Esophagus mucosa (tissue), 1 donor: ENCODE measurements at regions not wholly inside any gene's neighbourhood (a gene's known extent, or its start where the extent isn't known, plus 50 kb on each side); places are given as distances from the start of the nearest gene placed in this dataset.

Source experiments
- ATAC-seq: fragments of 200-7000 bp; cut with Tn5 transposase; one replicate; pipeline ENCODE4 v1.9.1; 2020
- donor health status: DM: yes; HTN: yes; CAD: no.

- ATAC-seq, result no peak
Observed at GRCh38 chr4:58935332-58935731, 1825.1 kb upstream of the IGFBP7 start.

- no peak for ATAC-seq
Observed at GRCh38 chr4:58936436-58936835, 1826.3 kb upstream of the IGFBP7 start.

DNA sequence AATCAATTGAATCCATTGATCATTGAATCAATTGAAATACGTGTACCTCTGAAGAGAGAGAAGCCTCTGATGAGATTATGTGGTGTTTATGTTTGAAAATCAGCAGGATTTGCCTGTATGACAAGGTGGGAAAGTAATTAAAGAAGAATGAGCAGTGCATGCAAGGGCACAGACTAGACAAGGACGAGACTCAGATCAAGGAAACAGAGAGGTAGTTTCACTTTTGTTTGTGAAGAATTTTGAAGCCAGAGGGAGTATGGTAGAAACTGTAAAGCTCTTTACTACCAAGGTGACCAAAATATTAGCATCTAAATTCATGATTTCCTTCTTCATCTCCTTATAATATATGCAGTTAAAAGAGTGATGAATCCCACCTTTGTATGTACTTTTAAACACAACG lies 1830.0 kb upstream of the IGFBP7 start:
- ATAC-seq, result no peak

DNA sequence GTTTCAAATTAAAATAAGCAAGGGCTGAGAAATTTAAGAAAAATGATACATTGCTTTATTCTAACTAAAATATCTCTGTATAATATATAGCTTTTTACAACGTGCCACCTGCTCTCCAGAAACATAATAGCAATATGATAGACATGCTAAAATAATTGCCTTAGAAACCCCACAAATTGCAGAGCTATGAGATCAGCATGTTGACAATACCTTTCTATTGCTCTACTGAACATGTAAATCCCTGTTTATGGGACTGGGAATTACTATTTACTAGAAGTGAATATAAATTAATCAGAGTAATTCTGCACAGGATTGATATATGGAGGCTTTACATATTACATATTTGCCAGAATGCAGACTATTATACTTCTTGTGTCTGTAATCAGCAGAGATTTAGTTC lies 1831.1 kb upstream of the IGFBP7 start:
- no peak for ATAC-seq

GRCh38 chr4:58953575-58953974 lies 1843.4 kb upstream of the IGFBP7 start:
- no peak for ATAC-seq

DNA sequence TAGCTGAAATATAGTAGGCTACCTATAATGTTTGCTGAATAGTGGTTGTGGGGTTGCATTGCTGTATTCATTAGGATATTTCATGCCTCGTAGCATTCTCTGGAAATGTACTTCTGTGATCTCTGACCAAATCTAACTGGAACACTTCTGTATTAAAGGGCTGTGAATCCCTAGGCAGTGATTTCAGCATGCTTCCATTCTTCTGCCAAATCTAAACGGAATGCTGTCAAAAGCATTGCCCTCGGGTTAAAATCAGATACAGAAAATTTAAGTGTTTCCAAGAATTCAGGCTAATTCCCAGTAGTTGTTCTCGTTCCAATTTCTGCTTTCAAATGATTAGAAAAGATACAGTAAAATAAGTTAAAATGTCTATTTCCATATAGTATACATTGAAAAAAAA lies 1847.5 kb upstream of the IGFBP7 start:
- ATAC-seq, result no peak

DNA sequence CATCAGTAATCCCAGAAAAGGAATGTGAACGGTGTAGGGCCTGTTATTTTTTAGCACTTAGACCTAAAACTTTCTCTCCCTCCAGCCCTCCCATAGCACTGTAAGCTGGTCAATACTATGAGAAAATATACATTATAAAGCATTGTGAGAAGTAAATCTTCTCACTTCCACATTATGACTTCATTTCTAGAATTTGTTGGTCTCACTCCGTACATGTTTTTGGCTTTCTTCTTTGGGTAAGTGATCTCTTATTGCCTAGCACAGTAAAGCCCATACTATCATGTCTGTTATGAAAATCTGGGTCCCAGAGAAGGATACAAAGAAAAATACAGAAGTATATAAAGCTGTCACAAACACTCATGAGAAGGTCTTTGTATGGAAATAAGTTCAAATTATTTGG lies 1851.1 kb upstream of the IGFBP7 start:
- ATAC-seq, result no peak

GRCh38 chr4:58961925-58962324 lies 1851.7 kb upstream of the IGFBP7 start:
- no peak for ATAC-seq

GRCh38 chr4:58962424-58962823 lies 1852.2 kb upstream of the IGFBP7 start:
- ATAC-seq, result no peak

DNA sequence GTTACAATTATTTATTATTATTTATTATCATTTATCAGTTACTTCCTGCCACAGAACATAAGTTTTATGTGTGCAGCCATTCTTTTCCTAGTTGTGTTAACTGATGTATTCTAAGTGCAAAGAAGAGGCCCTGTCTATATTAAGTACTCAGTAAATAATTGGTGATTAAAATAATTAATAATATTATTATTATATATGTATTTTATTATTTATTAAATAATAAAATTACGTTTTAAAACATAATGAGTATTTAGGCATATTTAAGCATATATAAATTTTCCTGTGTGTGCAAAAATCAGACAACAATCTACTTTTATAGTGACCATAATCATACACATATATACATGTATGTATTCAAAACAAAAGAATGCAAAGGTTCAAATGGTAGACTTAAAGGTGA lies 1871.6 kb upstream of the IGFBP7 start:
- ATAC-seq, result no peak

DNA sequence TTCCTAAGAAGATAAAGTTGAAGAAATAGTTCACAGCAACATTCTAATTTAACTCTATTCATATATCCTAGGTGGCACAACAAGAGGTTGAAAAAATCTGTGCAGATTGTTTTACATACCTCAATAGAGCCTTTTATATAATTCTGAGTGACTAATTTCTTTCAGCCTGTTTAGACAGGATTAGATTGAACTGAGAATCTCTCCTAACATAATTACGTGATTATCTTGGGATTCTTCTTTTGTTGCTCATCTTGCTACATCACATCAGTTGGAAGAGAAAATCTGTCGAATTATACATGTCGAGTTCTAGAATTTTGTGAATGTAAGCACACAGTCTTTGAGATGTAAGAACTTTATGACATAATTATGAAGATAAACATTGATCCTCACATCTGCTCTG lies 1873.7 kb upstream of the IGFBP7 start:
- ATAC-seq, result no peak

DNA sequence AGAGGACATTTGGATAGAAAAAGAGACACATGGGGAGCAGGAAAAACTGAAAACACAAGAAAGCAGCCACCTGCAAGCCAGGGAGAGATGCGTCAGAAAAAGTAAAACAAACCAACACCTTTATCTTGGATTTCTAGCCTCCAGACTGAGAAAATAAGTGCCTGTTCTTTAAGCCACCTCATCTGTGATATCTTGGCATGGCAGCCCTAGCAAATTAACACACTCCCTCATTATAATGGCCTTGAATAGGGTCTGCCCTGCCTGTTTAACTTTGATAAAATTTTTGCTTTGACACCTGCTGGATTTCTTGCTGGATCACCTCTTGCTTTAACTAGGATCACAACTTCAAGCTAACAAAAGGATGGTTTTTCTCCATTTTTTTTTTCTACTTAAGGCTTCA lies 1892.0 kb upstream of the IGFBP7 start:
- ATAC-seq, result no peak

- no peak for ATAC-seq
Observed at GRCh38 chr4:59024257-59024656, 1914.1 kb upstream of the IGFBP7 start.

DNA sequence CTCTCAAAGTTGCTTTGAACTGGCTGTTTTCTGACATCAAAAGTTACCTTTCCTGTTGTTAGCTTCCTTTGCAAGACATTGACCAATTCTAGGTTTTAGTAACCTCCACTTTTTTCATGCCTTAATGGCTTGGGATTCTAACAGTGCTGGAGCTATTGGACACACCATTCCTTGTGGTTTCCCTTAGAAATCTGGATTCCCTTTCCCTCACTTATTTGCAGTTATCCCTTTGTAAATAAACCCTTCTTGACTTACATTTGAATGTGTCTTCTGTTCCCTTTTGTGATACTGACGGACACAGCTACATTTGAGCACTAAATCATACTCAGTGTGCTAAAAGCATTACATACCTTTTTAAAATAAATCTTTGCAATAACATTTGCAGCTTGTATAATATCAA lies 1927.6 kb upstream of the IGFBP7 start:
- ATAC-seq, result no peak

GRCh38 chr4:59039046-59039445 lies 1928.9 kb upstream of the IGFBP7 start:
- no peak for ATAC-seq

- no peak for ATAC-seq
Observed at GRCh38 chr4:59044286-59044900, 1934.2 kb upstream of the IGFBP7 start.

- ATAC-seq, result no peak
Observed at GRCh38 chr4:59054086-59054485, 1943.9 kb upstream of the IGFBP7 start.

DNA sequence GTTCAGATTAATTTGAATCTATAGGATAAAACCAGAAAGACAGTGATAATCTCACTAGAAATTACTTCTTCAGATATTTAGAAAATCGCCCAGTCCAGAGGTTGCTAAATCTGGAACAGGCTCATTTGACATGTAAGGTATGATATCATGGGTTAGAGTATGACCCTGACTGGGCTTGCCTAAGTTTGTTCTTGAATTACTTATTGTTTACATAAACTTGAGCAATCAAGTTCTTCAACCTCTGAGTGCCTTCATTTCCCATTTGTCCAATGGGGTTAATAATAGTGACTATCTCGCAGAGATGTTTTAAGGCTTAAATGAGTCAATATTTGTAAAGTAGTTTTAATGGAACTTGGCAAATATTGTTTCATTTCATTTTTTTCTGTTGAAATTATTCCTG lies 1947.6 kb upstream of the IGFBP7 start:
- ATAC-seq, result peak; percentile 45

DNA sequence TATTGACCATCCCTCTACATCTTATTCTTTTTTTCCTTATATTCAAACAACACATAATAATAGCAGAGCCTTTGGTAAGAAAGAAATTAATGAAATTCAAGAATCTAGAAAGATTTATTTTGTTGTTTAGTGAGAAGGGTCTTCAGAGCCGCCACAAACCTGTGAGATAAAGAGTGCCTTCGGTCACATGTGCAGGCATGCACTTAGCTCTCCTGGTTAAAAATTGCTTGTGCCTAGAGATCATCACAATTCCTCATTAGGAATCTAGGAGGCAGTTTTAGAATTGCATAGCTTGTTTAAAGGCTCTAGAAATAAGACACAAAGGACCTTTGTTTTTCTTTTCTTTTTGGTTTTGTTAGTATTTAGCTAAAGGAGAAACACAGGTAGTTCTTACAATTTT lies 1948.4 kb upstream of the IGFBP7 start:
- ATAC-seq, result no peak

DNA sequence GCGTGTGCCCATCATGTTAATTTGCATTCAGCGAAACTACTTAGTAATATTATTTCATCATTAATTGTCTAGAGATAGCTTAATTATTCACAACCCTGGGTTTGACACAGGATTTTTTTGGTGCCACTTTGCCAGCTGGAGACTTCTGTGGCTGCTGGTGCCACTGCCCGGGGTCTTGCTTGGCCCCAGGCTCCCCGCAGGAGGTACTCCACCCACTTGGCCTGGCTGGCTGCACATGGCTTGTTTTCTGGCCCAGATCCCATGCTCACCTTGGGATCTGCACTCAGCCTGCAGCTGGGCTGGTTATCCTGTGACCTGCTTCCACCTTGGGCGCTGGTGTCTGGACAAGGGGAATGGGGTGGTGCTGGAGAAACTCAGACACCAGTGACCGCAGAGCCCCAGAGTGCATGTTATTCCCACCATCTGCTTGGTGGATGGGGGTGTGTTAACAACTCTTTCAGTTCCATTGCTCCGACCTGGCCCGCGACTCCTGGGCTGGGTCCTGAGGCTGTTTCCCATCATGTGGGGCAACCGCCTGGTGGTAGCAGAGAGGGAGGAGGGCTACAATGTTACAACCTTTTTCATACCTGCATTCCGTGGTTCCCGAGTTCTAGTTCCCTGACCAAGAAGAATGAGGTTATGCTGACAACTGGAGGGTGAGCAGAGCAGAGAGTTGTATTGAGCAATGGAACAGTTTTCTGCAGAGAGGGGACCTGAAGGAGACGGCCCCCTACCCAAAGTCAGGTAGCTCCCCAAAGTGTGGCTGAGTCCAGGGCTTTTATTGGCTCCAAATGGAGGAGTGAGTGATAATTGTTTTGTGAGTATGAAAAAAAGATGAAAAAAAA lies 1950.0 kb upstream of the IGFBP7 start:
- ATAC-seq, result no peak

DNA sequence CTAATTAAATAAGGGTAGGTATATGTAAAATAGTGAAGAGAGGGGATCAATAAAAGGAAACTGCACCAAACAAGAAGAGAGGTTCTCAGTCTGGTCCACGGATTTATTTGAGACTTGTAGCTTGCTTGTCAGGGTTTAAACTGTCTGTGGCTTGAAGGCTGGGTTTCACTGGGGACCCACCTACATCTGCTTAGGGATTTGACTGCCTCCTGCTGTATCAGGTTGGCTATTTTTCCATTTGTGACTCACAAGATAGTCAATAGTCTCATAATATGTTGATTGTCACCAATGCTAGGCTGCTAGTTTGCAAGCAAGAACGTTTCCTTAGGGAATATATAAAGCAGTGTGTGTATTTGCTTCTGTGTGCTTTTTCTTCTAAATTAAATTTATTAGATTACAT lies 1950.7 kb upstream of the IGFBP7 start:
- no peak for ATAC-seq

- no peak for ATAC-seq
Observed at GRCh38 chr4:59063015-59063720, 1953.0 kb upstream of the IGFBP7 start.

- ATAC-seq, result no peak
Observed at GRCh38 chr4:59068722-59069418, 1958.7 kb upstream of the IGFBP7 start.
